Parathyroid adenoma (tissue), 2 donors: ENCODE measurements at regions not wholly inside any gene's neighbourhood (a gene's known extent, or its start where the extent isn't known, plus 50 kb on each side); places are given as distances from the start of the nearest gene placed in this dataset.

Source experiments
- H2AFZ ChIP-seq: fragments of 300-600 bp; sonication (generic); one replicate; pipeline ENCODE4 v1.7.0; 2017; ENCODE audit warnings: antibody characterized with exemption, mild to moderate bottlenecking
- H3K27ac ChIP-seq: fragments of 300-600 bp; sonication (generic); one replicate; pipeline ENCODE4 v1.7.0; 2017
- H3K27me3 ChIP-seq: fragments of 300-600 bp; sonication (generic); one replicate; pipeline ENCODE4 v1.7.0; 2017; ENCODE audit warnings: low read length; ENCODE audit not compliant: control insufficient read depth, insufficient read depth
- H3K36me3 ChIP-seq: fragments of 300-600 bp; sonication (generic); one replicate; pipeline ENCODE4 v1.7.0; 2017; ENCODE audit warnings: low read length; ENCODE audit not compliant: control insufficient read depth, insufficient read depth
- H3K4me1 ChIP-seq: fragments of 300-600 bp; sonication (generic); one replicate; pipeline ENCODE4 v1.7.0; 2017; ENCODE audit warnings: control low read depth
- H3K4me2 ChIP-seq: fragments of 300-600 bp; sonication (generic); one replicate; pipeline ENCODE4 v1.7.0; 2017; ENCODE audit warnings: low read length
- H3K4me3 ChIP-seq: fragments of 300-600 bp; sonication (generic); one replicate; pipeline ENCODE4 v1.7.0; 2017; ENCODE audit warnings: low read depth, low read length
- H3K79me2 ChIP-seq: fragments of 300-600 bp; sonication (generic); one replicate; pipeline ENCODE4 v1.7.0; 2017; ENCODE audit warnings: control low read depth
- H3K9ac ChIP-seq: fragments of 300-600 bp; sonication (generic); one replicate; pipeline ENCODE4 v1.7.0; 2017; ENCODE audit warnings: mild to moderate bottlenecking
- H3K9me3 ChIP-seq: fragments of 300-600 bp; sonication (generic); one replicate; pipeline ENCODE4 v1.7.0; 2017; ENCODE audit warnings: low read length; ENCODE audit not compliant: control insufficient read depth
- CTCF ChIP-seq: fragments of 300-600 bp; sonication (generic); IDR thresholded peaks from one replicate; pipeline ENCODE4 v1.7.0; 2017; ENCODE audit warnings: antibody characterized with exemption, mild to moderate bottlenecking
- donor health status: primary hyperparathyroidism.

- Histone ChIP-seq H3K4me2 (no peak overlapping the region), H3K9me3 (no peaks in the 10 kb centered on the region), H3K4me1 (no peaks in the 10 kb centered on the region), H3K4me3 (no peak overlapping the region), H3K36me3 (no peaks in the 10 kb centered on the region), H3K27ac (no peak overlapping the region), H3K9ac (no peak overlapping the region), H3K79me2 (no peaks in the 10 kb centered on the region), H2AFZ (no peak overlapping the region), H3K27me3 (no peaks in the 10 kb centered on the region)
- TF ChIP-seq CTCF, result no peak
These were observed 91.3 kb downstream of the KLF6 start for GRCh38 chr10:3693698-3694080.

- no peaks in the 10 kb centered on the region for H3K27me3 ChIP-seq
These were observed 91.8 kb downstream of the KLF6 start for GRCh38 chr10:3693022-3693697.

GRCh38 chr10:3692387-3692999 lies 92.5 kb downstream of the KLF6 start:
- no peaks in the 10 kb centered on the region for H3K79me2 ChIP-seq
- no peak overlapping the region for H3K27ac ChIP-seq
- H3K27me3 ChIP-seq, result no peaks in the 10 kb centered on the region
- no peaks in the 10 kb centered on the region for H3K36me3 ChIP-seq
- TF ChIP-seq CTCF, result no peak
- no peaks in the 10 kb centered on the region for H3K4me1 ChIP-seq
- H2AFZ ChIP-seq, result no peak overlapping the region
- H3K9ac ChIP-seq, result no peak overlapping the region
- no peak overlapping the region for H3K4me3 ChIP-seq
- no peaks in the 10 kb centered on the region for H3K9me3 ChIP-seq
- H3K4me2 ChIP-seq, result no peak overlapping the region

More at GRCh38 chr10:3693022-3693697, 91.8 kb downstream of the KLF6 start:
- H3K27ac ChIP-seq, result no peak overlapping the region
- no peaks in the 10 kb centered on the region for H3K4me1 ChIP-seq
- no peaks in the 10 kb centered on the region for H3K36me3 ChIP-seq
- no peak overlapping the region for H3K4me3 ChIP-seq
- no peak overlapping the region for H3K9ac ChIP-seq
- no peak overlapping the region for H3K4me2 ChIP-seq
- H2AFZ ChIP-seq, result no peak overlapping the region
- H3K79me2 ChIP-seq, result no peaks in the 10 kb centered on the region
- no peak for TF ChIP-seq CTCF
- no peaks in the 10 kb centered on the region for H3K9me3 ChIP-seq

- Histone ChIP-seq H3K27ac (no peak overlapping the region), H3K79me2 (no peaks in the 10 kb centered on the region), H3K4me2 (no peak overlapping the region), H3K4me3 (no peak overlapping the region), H3K9ac (no peak overlapping the region), H3K27me3 (no peaks in the 10 kb centered on the region), H3K36me3 (no peaks in the 10 kb centered on the region), H2AFZ (no peak overlapping the region), H3K4me1 (no peaks in the 10 kb centered on the region), H3K9me3 (no peaks in the 10 kb centered on the region)
- no peak for TF ChIP-seq CTCF
These were observed 93.5 kb downstream of the KLF6 start for GRCh38 chr10:3691482-3691881.
